Endothelial cell of umbilical vein (primary cell): ENCODE measurements at regions not wholly inside any gene's neighbourhood (a gene's known extent, or its start where the extent isn't known, plus 50 kb on each side); places are given as distances from the start of the nearest gene placed in this dataset.

Source experiments
- BruUV-seq: library from RNA; stranded (reverse); fragments of 400-500 nt; replicated peaks from 2 replicates; lab custom pipeline; 2021; lab: Mats Ljungman, UMichigan
- CTCF ChIA-PET: fragments of 300-600, 350-600 bp; sonication (Branson Sonifier 250); formaldehyde crosslinking; loops from one replicate; lab custom pipeline; 2021; ENCODE audit warnings: antibody characterized with exemption, inconsistent platforms; lab: Charles Lee
- POLR2A ChIA-PET: fragments of 300-600, 350-600 bp; sonication (Branson Sonifier 250); formaldehyde crosslinking; loops from one replicate; lab custom pipeline; 2021; ENCODE audit warnings: antibody characterized with exemption, inconsistent platforms; lab: Charles Lee
- DNase-seq: peaks from one replicate; pipeline ENCODE4 v3.0.0-alpha.2; 2011; ENCODE audit warnings: low read depth, low spot score
- FAIRE-seq: peaks from 2 replicates; lab custom pipeline; 2011; peaks lifted over from hg19 to GRCh38; lab: Jason Lieb, UNC
- H2AFZ ChIP-seq: 2 replicates; pipeline ENCODE4 v1.6.0; 2012; ENCODE audit warnings: low read depth, low read length, control low read depth, inconsistent platforms
- H3K27ac ChIP-seq: 2 replicates; pipeline ENCODE4 v1.5.1; 2011; ENCODE audit warnings: low read depth, mild to moderate bottlenecking, control low read depth, low read length, moderate library complexity; ENCODE audit not compliant: insufficient read depth
- H3K27me3 ChIP-seq, 2 experiments: 2 replicates each; pipeline versions ENCODE4 v1.6.0 to v1.6.1; 2011; ENCODE audit warnings: low read length in 2 of 2, mixed read lengths in 1 of 2; ENCODE audit not compliant: control insufficient read depth in 2 of 2, insufficient read depth in 2 of 2
- H3K36me3 ChIP-seq, 2 experiments: 2 replicates in 1 of 2; 3 replicates in 1 of 2; pipeline ENCODE4 v1.5.1; 2011; ENCODE audit warnings: low read length in 2 of 2, mild to moderate bottlenecking in 1 of 2, moderate library complexity in 1 of 2; ENCODE audit not compliant: control insufficient read depth in 2 of 2, insufficient read depth in 2 of 2; ENCODE audit errors: extremely low read depth in 1 of 2
- H3K4me1 ChIP-seq: 3 replicates; pipeline ENCODE4 v1.5.1; 2011; ENCODE audit warnings: mild to moderate bottlenecking, low read length; ENCODE audit not compliant: control insufficient read depth, insufficient read depth; ENCODE audit errors: extremely low read depth
- H3K4me2 ChIP-seq: 2 replicates; pipeline ENCODE4 v1.6.1; 2011; ENCODE audit warnings: low read length, control low read depth, mixed read lengths; ENCODE audit not compliant: insufficient read depth
- H3K4me3 ChIP-seq, 3 experiments: fragments of 200-600 bp in 1 of 3; sonication (generic), shearing (Covaris generic) in 1 of 3; replicated peaks in 1 of 3; 2 replicates each; pipeline ENCODE4 v1.5.1; 2011 to 2016; ENCODE audit warnings: control low read depth in 3 of 3, low read length in 3 of 3, mild to moderate bottlenecking in 2 of 3, inconsistent platforms in 1 of 3, low read depth in 1 of 3, moderate library complexity in 1 of 3; ENCODE audit not compliant: insufficient read depth in 1 of 3
- H3K79me2 ChIP-seq: 2 replicates; pipeline ENCODE4 v1.6.0; 2012; ENCODE audit warnings: low read length, inconsistent platforms; ENCODE audit not compliant: control insufficient read depth, insufficient read depth
- H3K9ac ChIP-seq: replicated peaks from 2 replicates; pipeline ENCODE3; 2011; ENCODE audit warnings: low read length, control low read depth; ENCODE audit not compliant: insufficient read depth; ENCODE audit errors: extremely low read depth
- H3K9me1 ChIP-seq: replicated peaks from 3 replicates; pipeline ENCODE4 v1.6.0; 2011; ENCODE audit warnings: mild to moderate bottlenecking, low read length; ENCODE audit not compliant: control insufficient read depth, insufficient read depth; ENCODE audit errors: extremely low read depth
- H3K9me3 ChIP-seq: replicated peaks from 2 replicates; pipeline ENCODE4 v1.5.1; 2012; ENCODE audit warnings: low read length, inconsistent platforms; ENCODE audit not compliant: control insufficient read depth, insufficient read depth
- H4K20me1 ChIP-seq: replicated peaks from 2 replicates; pipeline ENCODE3; 2011; ENCODE audit warnings: mild to moderate bottlenecking, low read length; ENCODE audit not compliant: control insufficient read depth, insufficient read depth; ENCODE audit errors: extremely low read depth
- EZH2 ChIP-seq: IDR thresholded peaks from 2 replicates; pipeline ENCODE4 v1.6.1; 2012; ENCODE audit warnings: borderline replicate concordance, low read depth, mild to moderate bottlenecking, moderate library complexity, low read length, inconsistent platforms; ENCODE audit not compliant: severe bottlenecking
- FOS ChIP-seq: IDR thresholded peaks from 2 replicates; pipeline ENCODE4 v1.6.1; 2011; ENCODE audit warnings: mild to moderate bottlenecking, low read length, moderate library complexity, borderline replicate concordance; ENCODE audit not compliant: insufficient read depth
- GATA2 ChIP-seq: IDR thresholded peaks from 2 replicates; pipeline ENCODE4 v1.7.0; 2011; ENCODE audit warnings: low read depth, mild to moderate bottlenecking, moderate library complexity, mixed read lengths, low read length; ENCODE audit not compliant: insufficient read length, insufficient read depth
- JUN ChIP-seq: IDR thresholded peaks from 2 replicates; pipeline ENCODE4 v1.6.1; 2011; ENCODE audit warnings: borderline replicate concordance, low read depth; ENCODE audit not compliant: insufficient read length, insufficient read depth
- MYC ChIP-seq: IDR thresholded peaks from one replicate; pipeline ENCODE4 v1.6.1; 2011; ENCODE audit warnings: mild to moderate bottlenecking, low read depth, low read length
- POLR2A ChIP-seq: IDR thresholded peaks from 2 replicates; pipeline ENCODE4 v1.6.1; 2012; ENCODE audit warnings: low read depth, mild to moderate bottlenecking, control low read depth, low read length
- POLR2AphosphoS5 ChIP-seq: IDR thresholded peaks from 2 replicates; pipeline ENCODE4 v1.6.1; 2012; ENCODE audit warnings: low read depth, mild to moderate bottlenecking, control low read depth, low read length, moderate library complexity; ENCODE audit not compliant: insufficient read depth
- dilution Hi-C: fragments of 300-500 bp; cut with MboI; formaldehyde crosslinking; loops from one replicate; pipeline ENCODE4 v1.15.0; 2019; ENCODE audit warnings: low sequenced_read_pairs; ENCODE audit not compliant: extremely low pct_ligation_motif_present
- intact Hi-C: fragments of 100-400 bp; cut with micrococcal nuclease; formaldehyde crosslinking; loops from one replicate; pipeline ENCODE4 v1.10.0; 2022
- TF ChIP-seq, protein P1 (sequence below): IDR thresholded peaks from 2 replicates; pipeline ENCODE4 v1.6.1; 2011; ENCODE audit not compliant: insufficient read depth, insufficient read length
- TF ChIP-seq, protein P2 (sequence below), 2 donors: IDR thresholded peaks; 1 replicate in 1 of 2; 2 replicates in 1 of 2; pipeline ENCODE4 v1.5.1; 2011; ENCODE audit warnings: low read length in 2 of 2, mild to moderate bottlenecking in 2 of 2, moderate library complexity in 2 of 2, control low read depth in 1 of 2, inconsistent platforms in 1 of 2, low read depth in 1 of 2; ENCODE audit not compliant: insufficient read depth in 1 of 2; ENCODE audit errors: extremely low read depth in 1 of 2

DNA sequence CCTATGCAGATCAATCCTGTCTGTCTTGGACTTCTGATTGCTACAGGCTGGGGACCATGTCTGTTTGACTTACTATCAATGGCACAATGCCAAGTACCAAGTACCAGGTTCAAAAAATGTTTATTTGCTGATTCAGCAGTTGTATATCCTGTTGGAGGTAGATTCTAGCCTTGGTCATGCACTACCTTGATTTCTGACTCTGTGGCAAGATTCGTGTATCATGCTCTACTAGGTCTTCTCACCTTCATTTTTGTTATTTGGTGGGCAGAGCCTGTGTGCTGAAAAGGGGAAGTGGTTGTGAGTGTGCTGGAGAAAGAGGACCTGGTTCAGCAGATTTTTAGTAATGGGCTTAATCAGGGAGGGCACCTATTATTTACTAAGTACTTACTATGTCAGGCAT is 192.4 kb upstream of the MYLIP start:
- Histone ChIP-seq H3K9me1 (no peaks in the 10 kb centered on the region), H3K4me1 (peaks cover 5% of the 10 kb centered on the region), H3K79me2 (no peaks in the 10 kb centered on the region), H3K27me3 (no peaks in the 10 kb centered on the region), H3K4me2 (no peak overlapping the region), H3K4me3 (no peak overlapping the region), H3K27ac (no peak overlapping the region), H3K36me3 (no peaks in the 10 kb centered on the region), H3K9me3 (no peaks in the 10 kb centered on the region), H3K9ac (no peak overlapping the region), H4K20me1 (no peaks in the 10 kb centered on the region), H2AFZ (no peak overlapping the region)
- TF ChIP-seq GATA2 (no peak), MYC (no peak), FOS (no peak), POLR2A (no peak), POLR2AphosphoS5 (no peak), EZH2 (no peak), JUN (no peak)
- TF ChIP-seq, protein P1, sequence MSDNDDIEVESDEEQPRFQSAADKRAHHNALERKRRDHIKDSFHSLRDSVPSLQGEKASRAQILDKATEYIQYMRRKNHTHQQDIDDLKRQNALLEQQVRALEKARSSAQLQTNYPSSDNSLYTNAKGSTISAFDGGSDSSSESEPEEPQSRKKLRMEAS = no peak
- TF ChIP-seq, protein P2, sequence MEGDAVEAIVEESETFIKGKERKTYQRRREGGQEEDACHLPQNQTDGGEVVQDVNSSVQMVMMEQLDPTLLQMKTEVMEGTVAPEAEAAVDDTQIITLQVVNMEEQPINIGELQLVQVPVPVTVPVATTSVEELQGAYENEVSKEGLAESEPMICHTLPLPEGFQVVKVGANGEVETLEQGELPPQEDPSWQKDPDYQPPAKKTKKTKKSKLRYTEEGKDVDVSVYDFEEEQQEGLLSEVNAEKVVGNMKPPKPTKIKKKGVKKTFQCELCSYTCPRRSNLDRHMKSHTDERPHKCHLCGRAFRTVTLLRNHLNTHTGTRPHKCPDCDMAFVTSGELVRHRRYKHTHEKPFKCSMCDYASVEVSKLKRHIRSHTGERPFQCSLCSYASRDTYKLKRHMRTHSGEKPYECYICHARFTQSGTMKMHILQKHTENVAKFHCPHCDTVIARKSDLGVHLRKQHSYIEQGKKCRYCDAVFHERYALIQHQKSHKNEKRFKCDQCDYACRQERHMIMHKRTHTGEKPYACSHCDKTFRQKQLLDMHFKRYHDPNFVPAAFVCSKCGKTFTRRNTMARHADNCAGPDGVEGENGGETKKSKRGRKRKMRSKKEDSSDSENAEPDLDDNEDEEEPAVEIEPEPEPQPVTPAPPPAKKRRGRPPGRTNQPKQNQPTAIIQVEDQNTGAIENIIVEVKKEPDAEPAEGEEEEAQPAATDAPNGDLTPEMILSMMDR (IDR thresholded peaks at IDR 0.05; ENCODE audit: extremely low read depth in 1 of 2, insufficient read depth in 1 of 2, low read depth in 1 of 2, low read length in 2 of 2) = no peak
- FAIRE-seq (no peak), DNase-seq (no peak)
- CTCF ChIA-PET = no interaction called here
- BruUV-seq = no TSS peak
- intact Hi-C loops (no loop called here), dilution Hi-C loops (no loop called here)
- POLR2A ChIA-PET = no interaction called here
